Small intestine (tissue), 7 donors: ENCODE measurements at regions not wholly inside any gene's neighbourhood (a gene's known extent, or its start where the extent isn't known, plus 50 kb on each side); places are given as distances from the start of the nearest gene placed in this dataset.

ENCODE experiments used
- DNase-seq, 2 donors: peaks; one replicate each; pipeline versions ENCODE4 v3.0.0 to v3.0.0-alpha.2; 2013
- FAIRE-seq: peaks from 2 replicates; lab custom pipeline; 2012; peaks lifted over from hg19 to GRCh38; lab: Jason Lieb, UNC
- H3K27ac ChIP-seq, 3 donors: one replicate each; pipeline ENCODE4 v1.5.1; 2013; ENCODE audit warnings: low read length in 2 of 3, mild to moderate bottlenecking in 2 of 3, control low read depth in 1 of 3, inconsistent platforms in 1 of 3, low read depth in 1 of 3, moderate library complexity in 1 of 3
- H3K27me3 ChIP-seq, 3 donors: one replicate each; pipeline ENCODE4 v1.6.1; 2013; ENCODE audit warnings: low read length in 3 of 3, inconsistent platforms in 1 of 3; ENCODE audit not compliant: control insufficient read depth in 3 of 3, insufficient read depth in 3 of 3
- H3K36me3 ChIP-seq, 3 donors: one replicate each; pipeline ENCODE4 v1.6.1; 2013; ENCODE audit warnings: low read length in 3 of 3, inconsistent platforms in 1 of 3, low read depth in 1 of 3, mild to moderate bottlenecking in 1 of 3, moderate library complexity in 1 of 3; ENCODE audit not compliant: control insufficient read depth in 3 of 3, insufficient read depth in 2 of 3
- H3K4me1 ChIP-seq, 3 donors: one replicate each; pipeline ENCODE4 v1.6.1; 2013; ENCODE audit warnings: low read length in 2 of 3, inconsistent platforms in 1 of 3, low read depth in 1 of 3, mild to moderate bottlenecking in 1 of 3, moderate library complexity in 1 of 3; ENCODE audit not compliant: control insufficient read depth in 3 of 3, insufficient read depth in 2 of 3
- H3K4me3 ChIP-seq, 3 donors: one replicate each; pipeline ENCODE4 v1.5.1; 2013; ENCODE audit warnings: low read length in 3 of 3, control low read depth in 1 of 3, inconsistent platforms in 1 of 3, low read depth in 1 of 3, mild to moderate bottlenecking in 1 of 3, moderate library complexity in 1 of 3
- H3K9me3 ChIP-seq, 2 donors: one replicate each; pipeline ENCODE4 v1.6.1; 2013; ENCODE audit warnings: low read depth in 1 of 2, low read length in 1 of 2; ENCODE audit not compliant: control insufficient read depth in 2 of 2, insufficient read depth in 1 of 2
- WGBS, 3 donors: extraction: QIAGEN DNeasy Blood & Tissue Kit; methylation state at CpG; one replicate each; pipeline ENCODE4 v1.1.7; 2013; 5-methylcytosine and 5-hydroxymethylcytosine counted together
- donor health status: healthy with polysubstance abuse.
- donor health status: control.
- donor health status: control.
- donor health status: Bipolar disorder and iron deficiency.
- donor health status: healthy.

DNA sequence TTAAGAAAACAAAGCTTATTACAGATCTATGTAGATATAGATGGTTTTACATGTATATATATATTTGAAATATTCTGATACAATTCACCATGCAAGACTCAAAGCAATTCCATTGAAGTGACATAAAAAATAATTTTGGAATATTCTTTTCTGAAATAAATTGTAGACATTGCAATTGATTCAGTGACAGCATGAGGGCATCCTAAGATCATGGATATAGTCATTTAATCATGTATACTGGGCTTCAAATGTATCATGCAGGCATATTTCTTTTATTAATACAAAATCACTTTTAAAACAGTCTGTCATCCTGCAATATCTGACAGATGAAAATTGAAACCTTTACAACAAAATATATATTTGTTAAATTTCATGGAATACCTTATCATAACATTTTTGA lies 286.7 kb upstream of the SLITRK6 start:
- DNase-seq (no peak), FAIRE-seq (no peak)
- Histone ChIP-seq H3K27me3 (no peaks in the 10 kb centered on the region), H3K4me3 (no peak overlapping the region), H3K36me3 (no peaks in the 10 kb centered on the region), H3K4me1 (no peaks in the 10 kb centered on the region), H3K27ac (no peak overlapping the region), H3K9me3 (no peaks in the 10 kb centered on the region)

DNA sequence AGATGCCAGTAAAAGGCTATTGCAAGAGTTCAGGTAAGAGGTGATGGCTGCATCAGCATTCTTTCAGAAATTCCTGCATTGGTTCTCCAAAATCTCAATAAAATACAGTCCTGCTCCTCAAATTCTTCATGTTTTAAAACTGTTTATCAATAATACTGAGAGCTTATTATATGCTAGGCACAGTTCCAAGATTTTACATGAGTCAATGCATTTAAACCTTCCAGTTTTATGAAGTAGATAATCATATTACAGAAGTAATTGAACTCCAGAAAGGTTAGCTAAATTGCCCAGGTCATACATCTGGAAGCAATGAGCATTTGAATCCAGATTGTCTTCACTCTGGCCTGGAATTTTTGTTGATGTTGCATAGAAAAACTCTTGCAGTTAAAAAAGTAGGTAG lies 282.9 kb upstream of the SLITRK6 start:
- H3K4me1 ChIP-seq, result no peaks in the 10 kb centered on the region
- H3K27ac ChIP-seq, result no peak overlapping the region
- no peaks in the 10 kb centered on the region for H3K36me3 ChIP-seq
- H3K4me3 ChIP-seq, result no peak overlapping the region
- H3K9me3 ChIP-seq, result no peaks in the 10 kb centered on the region
- DNase-seq, result no peak
- H3K27me3 ChIP-seq, result no peaks in the 10 kb centered on the region
- no peak for FAIRE-seq

DNA sequence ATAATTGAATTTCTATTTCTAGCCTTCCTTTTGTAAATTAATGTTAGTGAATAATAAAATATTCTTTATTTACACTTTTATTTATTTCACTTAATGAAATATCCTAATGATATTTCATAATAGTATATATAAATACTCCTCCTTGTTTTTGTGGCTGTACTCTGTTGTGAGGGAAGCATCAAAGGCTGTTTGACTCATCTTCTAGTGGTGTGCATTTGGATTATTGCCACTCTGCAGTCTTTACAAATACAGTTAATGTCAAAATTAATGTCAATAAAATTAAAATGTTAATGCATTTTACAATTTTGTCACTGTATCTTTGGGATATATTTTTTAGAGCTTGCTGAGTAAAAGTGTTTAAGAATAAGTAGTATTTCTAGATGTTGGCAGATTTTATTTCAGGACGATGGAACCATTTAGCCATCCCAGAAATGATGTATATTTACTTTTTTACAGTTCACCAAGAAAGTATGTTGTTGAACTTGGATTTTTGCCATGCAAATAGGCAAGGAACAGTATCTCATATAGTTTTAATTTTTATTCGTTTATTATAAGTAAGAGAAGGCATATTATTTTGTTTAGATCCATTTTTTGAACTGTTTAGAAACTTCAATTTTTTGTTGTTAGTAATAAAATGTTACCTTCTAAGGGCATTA lies 281.2 kb upstream of the SLITRK6 start:
- Histone ChIP-seq H3K36me3 (no peaks in the 10 kb centered on the region), H3K9me3 (no peaks in the 10 kb centered on the region), H3K4me3 (no peak overlapping the region), H3K27me3 (no peaks in the 10 kb centered on the region), H3K27ac (no peak overlapping the region), H3K4me1 (no peaks in the 10 kb centered on the region)
- DNase-seq (no peak), FAIRE-seq (no peak)
- 69 to 70% (median 70%) methylated on average over 2 of the region's 2 CpGs for WGBS, 3 donors

DNA sequence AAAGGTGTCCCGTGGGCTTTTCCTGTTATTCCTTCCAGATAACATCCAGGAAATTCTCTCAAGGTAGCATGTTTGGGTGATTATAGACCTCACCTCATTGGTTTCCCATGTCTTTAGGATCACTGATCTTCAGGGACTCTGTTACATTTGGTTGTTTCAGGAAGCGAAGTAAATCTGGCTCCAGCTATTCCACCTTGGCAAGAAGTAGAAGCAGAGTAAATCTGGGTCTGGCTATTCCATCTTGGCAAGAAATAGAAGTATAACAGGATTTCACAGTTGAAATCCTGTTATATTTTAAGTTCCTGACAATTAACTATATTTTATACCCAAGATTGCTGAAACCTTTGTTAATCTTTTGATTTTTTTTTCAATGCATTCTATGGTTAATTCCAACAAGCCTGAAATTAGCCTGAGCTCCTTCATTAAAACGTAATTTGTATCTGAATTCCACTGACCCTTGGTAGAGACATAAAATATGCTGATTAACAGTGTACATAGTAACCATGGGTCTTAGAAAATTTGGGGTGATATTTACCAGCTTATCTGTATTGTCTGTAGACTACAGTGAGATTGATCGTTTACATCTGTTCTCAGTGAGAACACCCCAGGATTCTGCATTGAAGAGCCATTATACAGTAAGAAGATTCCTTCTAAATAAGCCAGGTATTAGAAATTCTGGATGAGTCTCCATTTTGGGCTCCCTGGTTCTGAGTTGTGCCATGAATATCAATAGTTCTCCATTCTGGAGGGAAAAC lies 267.6 kb upstream of the SLITRK6 start:
- Histone ChIP-seq H3K27me3 (no peaks in the 10 kb centered on the region), H3K9me3 (no peaks in the 10 kb centered on the region), H3K27ac (no peak overlapping the region), H3K36me3 (no peaks in the 10 kb centered on the region), H3K4me1 (no peaks in the 10 kb centered on the region), H3K4me3 (no peak overlapping the region)
- DNase-seq (no peak), FAIRE-seq (no peak)
- WGBS, 3 donors, result 46 to 65% (median 50%) methylated on average over 4 of the region's 4 CpGs

DNA sequence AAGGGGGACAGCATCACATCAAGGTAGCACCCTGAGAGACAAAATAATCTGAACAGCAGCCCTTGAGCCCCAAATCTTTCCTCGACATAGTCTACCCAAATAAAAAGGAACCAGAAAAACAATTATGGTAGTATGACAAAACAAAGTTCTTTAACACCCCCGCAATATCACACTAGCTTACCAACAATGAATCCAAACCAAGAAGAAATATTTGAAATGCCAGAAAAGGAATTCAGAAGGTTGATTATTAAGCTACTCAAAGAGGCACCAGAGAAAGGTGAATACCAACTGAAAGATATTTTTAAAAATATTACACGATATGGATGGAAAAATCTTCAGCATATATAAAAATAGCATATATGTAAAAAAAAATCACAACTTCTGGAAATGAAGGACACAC lies 252.9 kb upstream of the SLITRK6 start:
- DNase-seq (no peak), FAIRE-seq (no peak)
- no peaks in the 10 kb centered on the region for H3K36me3 ChIP-seq
- no peaks in the 10 kb centered on the region for H3K4me1 ChIP-seq
- no peak overlapping the region for H3K4me3 ChIP-seq
- no peak overlapping the region for H3K27ac ChIP-seq
- peaks cover 0 to 9% of the 10 kb centered on the region in 2 donors for H3K9me3 ChIP-seq
- no peaks in the 10 kb centered on the region for H3K27me3 ChIP-seq
- WGBS, 3 donors, result 72 to 87% (median 80%) methylated on average over 3 of the region's 3 CpGs

DNA sequence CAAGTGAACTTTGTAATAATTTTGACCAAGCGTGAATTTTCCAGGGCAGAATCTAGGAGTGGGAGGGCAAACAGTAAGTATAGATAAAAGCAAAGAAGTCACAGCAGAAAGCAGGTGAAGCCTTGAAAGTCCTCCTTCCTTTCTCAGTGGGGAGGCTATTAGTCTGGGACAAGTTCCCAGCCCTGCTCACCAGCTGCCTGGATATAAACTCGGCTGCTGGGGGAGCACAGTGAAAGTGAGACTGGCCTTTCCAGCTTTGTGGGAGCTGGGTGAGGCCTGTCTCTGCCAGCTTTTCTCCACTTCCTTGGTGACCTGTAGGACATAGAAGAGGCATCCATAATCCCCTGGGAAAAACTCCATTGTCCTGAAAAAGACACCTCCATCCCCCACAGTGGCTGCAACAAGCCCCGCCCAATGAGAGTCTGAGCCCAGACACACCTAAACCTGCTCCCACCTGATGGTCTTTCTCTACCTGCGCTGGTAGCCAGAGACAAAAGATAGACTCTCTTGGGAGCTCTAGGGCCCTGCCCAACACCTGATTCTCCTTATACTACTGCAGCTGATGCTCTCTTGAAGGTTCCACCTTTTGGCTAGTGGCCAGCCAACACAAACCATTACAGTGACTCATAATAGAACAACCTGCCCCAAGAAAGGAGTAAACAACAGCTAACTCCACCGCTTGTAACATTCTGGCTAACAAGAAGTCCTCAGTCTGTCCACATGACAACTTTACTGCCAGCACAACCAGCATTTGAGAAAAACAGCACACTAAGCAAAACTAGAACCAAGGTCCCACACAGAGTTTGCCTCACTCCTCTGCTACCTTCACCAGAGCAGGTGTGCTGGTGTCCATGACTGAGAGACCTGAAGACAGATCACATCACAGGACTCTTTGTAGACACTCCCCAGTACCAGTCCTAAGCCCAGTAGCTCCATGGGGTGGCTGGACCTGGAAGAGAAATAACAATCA lies 252.2 kb upstream of the SLITRK6 start:
- DNase-seq, result no peak
- Histone ChIP-seq H3K4me3 (no peak overlapping the region), H3K36me3 (no peaks in the 10 kb centered on the region), H3K4me1 (no peaks in the 10 kb centered on the region), H3K9me3 (peaks cover 0 to 9% of the 10 kb centered on the region in 2 donors), H3K27ac (no peak overlapping the region), H3K27me3 (no peaks in the 10 kb centered on the region)
- WGBS, 3 donors, result 66 to 68% (median 67%) methylated on average over 5 of the region's 5 CpGs
- no peak for FAIRE-seq

DNA sequence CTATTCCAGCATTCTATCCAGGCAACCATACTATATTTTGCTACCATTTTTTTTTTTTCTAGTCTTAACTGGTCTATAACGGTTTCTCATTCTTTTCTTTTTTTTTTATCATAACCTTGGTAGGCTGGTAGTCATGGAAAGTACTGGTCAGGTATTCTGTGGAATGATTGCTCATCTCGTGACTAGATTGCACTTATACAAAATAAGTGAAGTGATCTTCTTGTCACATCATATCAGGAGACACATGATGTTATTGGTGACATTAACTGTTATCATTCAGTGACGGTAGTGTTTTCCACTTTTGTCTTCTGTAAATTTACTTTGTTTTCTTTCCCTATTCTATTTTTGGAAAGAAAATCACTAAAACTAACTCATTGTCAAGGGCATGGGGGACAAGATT lies 239.3 kb upstream of the SLITRK6 start:
- FAIRE-seq (no peak), DNase-seq (no peak)
- WGBS, 3 donors, result 43 to 72% (median 47%) methylated on average over 3 of the region's 3 CpGs
- H3K9me3 ChIP-seq, result no peaks in the 10 kb centered on the region
- no peak overlapping the region for H3K4me3 ChIP-seq
- H3K36me3 ChIP-seq, result no peaks in the 10 kb centered on the region
- no peaks in the 10 kb centered on the region for H3K27me3 ChIP-seq
- H3K4me1 ChIP-seq, result no peaks in the 10 kb centered on the region
- H3K27ac ChIP-seq, result no peak overlapping the region

DNA sequence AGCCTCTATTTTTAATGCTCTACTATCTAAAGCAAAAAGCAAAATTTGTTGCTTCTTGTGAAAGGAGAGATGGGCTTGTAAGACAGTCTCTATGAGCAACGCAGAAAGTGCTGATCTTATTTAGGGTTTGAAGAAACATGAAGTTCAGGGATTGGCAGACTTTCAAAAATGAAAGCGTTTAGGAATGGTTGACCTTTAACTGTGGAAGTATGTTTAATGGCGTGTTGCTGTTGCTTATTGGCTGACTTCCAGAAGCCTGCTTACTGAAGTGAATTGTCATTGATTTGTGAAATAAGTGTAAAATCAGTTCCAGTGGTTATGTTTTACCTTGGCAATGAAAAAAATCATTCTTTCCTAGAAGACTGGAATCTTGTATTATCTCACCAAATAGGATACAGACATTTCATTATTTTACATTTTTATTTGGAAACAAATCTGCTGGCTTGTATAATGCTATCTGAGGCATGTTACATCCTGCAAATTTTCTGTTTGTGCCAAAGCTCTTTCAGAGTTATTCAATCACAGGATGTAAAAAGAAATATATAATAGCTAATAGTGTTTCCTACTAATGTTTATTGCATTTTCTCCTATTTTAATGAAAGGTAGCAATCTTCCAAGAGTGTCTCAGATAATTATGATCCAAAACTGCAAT lies 221.3 kb upstream of the SLITRK6 start:
- H3K4me1 ChIP-seq, result no peaks in the 10 kb centered on the region
- no peak overlapping the region for H3K4me3 ChIP-seq
- H3K27ac ChIP-seq, result no peak overlapping the region
- FAIRE-seq (no peak), DNase-seq (peak in 1 of 2 donors; percentile 6)
- WGBS, 3 donors, result 26 to 28% (median 27%) methylated on average over 3 of the region's 3 CpGs
- no peaks in the 10 kb centered on the region for H3K9me3 ChIP-seq
- no peaks in the 10 kb centered on the region for H3K36me3 ChIP-seq
- no peaks in the 10 kb centered on the region for H3K27me3 ChIP-seq
